H9 (cell line): ENCODE measurements at regions not wholly inside any gene's neighbourhood (a gene's known extent, or its start where the extent isn't known, plus 50 kb on each side); places are given as distances from the start of the nearest gene placed in this dataset.

ENCODE experiments used
- DNase-seq: peaks from one replicate; pipeline ENCODE4 v3.0.0-alpha.2; 2017
- H2AFZ ChIP-seq: one replicate; pipeline ENCODE4 v1.6.1; 2013; ENCODE audit warnings: mild to moderate bottlenecking, low read length, control low read depth, moderate library complexity
- H2AK5ac ChIP-seq: 2 replicates; pipeline ENCODE4 v1.6.1; 2013; ENCODE audit warnings: low read length, control low read depth, mixed read lengths; ENCODE audit not compliant: insufficient read length
- H2BK120ac ChIP-seq: one replicate; pipeline ENCODE4 v1.6.1; 2013; ENCODE audit warnings: low read depth, mild to moderate bottlenecking, low read length, control low read depth, inconsistent platforms; ENCODE audit not compliant: poor library complexity, severe bottlenecking
- H2BK12ac ChIP-seq: 2 replicates; pipeline ENCODE4 v1.6.1; 2013; ENCODE audit warnings: low read length, control low read depth, mixed read lengths, low read depth; ENCODE audit not compliant: insufficient read length
- H2BK15ac ChIP-seq: 2 replicates; pipeline ENCODE4 v1.6.1; 2013; ENCODE audit warnings: low read depth, low read length, control low read depth
- H2BK20ac ChIP-seq: one replicate; pipeline ENCODE4 v1.6.1; 2013; ENCODE audit warnings: low read depth, mild to moderate bottlenecking, low read length, control low read depth, inconsistent platforms; ENCODE audit not compliant: poor library complexity, severe bottlenecking
- H2BK5ac ChIP-seq: 2 replicates; pipeline ENCODE4 v1.6.1; 2013; ENCODE audit warnings: low read length, control low read depth, mixed read lengths; ENCODE audit not compliant: insufficient read length
- H3K14ac ChIP-seq: 2 replicates; pipeline ENCODE4 v1.6.1; 2013; ENCODE audit warnings: low read length, control low read depth; ENCODE audit not compliant: insufficient read depth
- H3K18ac ChIP-seq: 2 replicates; pipeline ENCODE4 v1.6.1; 2013; ENCODE audit warnings: low read depth, mild to moderate bottlenecking, mixed read lengths, low read length, control low read depth; ENCODE audit not compliant: insufficient read length
- H3K23ac ChIP-seq: 2 replicates; pipeline ENCODE4 v1.6.1; 2013; ENCODE audit warnings: low read length, control low read depth, mixed read lengths, low read depth; ENCODE audit not compliant: insufficient read length
- H3K23me2 ChIP-seq: 2 replicates; pipeline ENCODE4 v1.6.1; 2013; ENCODE audit warnings: low read depth, mild to moderate bottlenecking, mixed read lengths, low read length, control low read depth; ENCODE audit not compliant: insufficient read length, poor library complexity, severe bottlenecking
- H3K27ac ChIP-seq: 2 replicates; pipeline ENCODE4 v1.5.1; 2013; ENCODE audit warnings: low read length, control low read depth, mixed read lengths, low read depth; ENCODE audit not compliant: insufficient read length
- H3K27me3 ChIP-seq: 2 replicates; pipeline ENCODE4 v1.6.1; 2013; ENCODE audit warnings: low read length, control low read depth, inconsistent platforms; ENCODE audit not compliant: insufficient read depth
- H3K4ac ChIP-seq: 2 replicates; pipeline ENCODE4 v1.6.1; 2013; ENCODE audit warnings: low read depth, mild to moderate bottlenecking, control low read depth, inconsistent platforms, low read length, moderate library complexity
- H3K4me1 ChIP-seq: 2 replicates; pipeline ENCODE4 v1.6.1; 2013; ENCODE audit warnings: low read length, control low read depth, inconsistent platforms; ENCODE audit not compliant: insufficient read depth
- H3K4me2 ChIP-seq: 2 replicates; pipeline ENCODE4 v1.6.1; 2013; ENCODE audit warnings: low read length, control low read depth, mixed read lengths; ENCODE audit not compliant: insufficient read length, insufficient read depth
- H3K56ac ChIP-seq: 2 replicates; pipeline ENCODE4 v1.6.1; 2013; ENCODE audit warnings: low read depth, mild to moderate bottlenecking, mixed read lengths, low read length, control low read depth; ENCODE audit not compliant: insufficient read length
- H3K79me1 ChIP-seq: 2 replicates; pipeline ENCODE4 v1.6.1; 2013; ENCODE audit warnings: low read depth, mild to moderate bottlenecking, moderate library complexity, low read length, control low read depth, inconsistent platforms; ENCODE audit not compliant: insufficient read depth, poor library complexity, severe bottlenecking
- H3K79me2 ChIP-seq: 2 replicates; pipeline ENCODE4 v1.6.1; 2013; ENCODE audit warnings: low read length, control low read depth, inconsistent platforms; ENCODE audit not compliant: insufficient read depth
- H3K9ac ChIP-seq: 2 replicates; pipeline ENCODE4 v1.6.1; 2013; ENCODE audit warnings: low read length, control low read depth, mixed read lengths; ENCODE audit not compliant: insufficient read length; ENCODE audit errors: extremely low read depth
- H3K9me3 ChIP-seq: one replicate; pipeline ENCODE4 v1.6.1; 2013; ENCODE audit warnings: low read depth, low read length, inconsistent platforms; ENCODE audit not compliant: control insufficient read depth
- H3T11ph ChIP-seq: one replicate; pipeline ENCODE4 v1.6.1; 2013; ENCODE audit warnings: mild to moderate bottlenecking, low read length, control low read depth, inconsistent platforms
- H4K20me1 ChIP-seq: one replicate; pipeline ENCODE4 v1.6.1; 2013; ENCODE audit not compliant: control insufficient read depth, insufficient read length, insufficient read depth
- H4K5ac ChIP-seq: 2 replicates; pipeline ENCODE4 v1.6.1; 2013; ENCODE audit warnings: low read depth, mild to moderate bottlenecking, mixed read lengths, low read length, control low read depth; ENCODE audit not compliant: insufficient read length
- H4K8ac ChIP-seq: replicated peaks from 2 replicates; pipeline ENCODE4 v1.6.1; 2013; ENCODE audit warnings: low read length, control low read depth, mixed read lengths, low read depth; ENCODE audit not compliant: insufficient read length
- H4K91ac ChIP-seq: 2 replicates; pipeline ENCODE4 v1.6.1; 2013; ENCODE audit warnings: low read depth, mild to moderate bottlenecking, moderate library complexity, mixed read lengths, low read length, control low read depth; ENCODE audit not compliant: insufficient read length
- H3K27ac Mint-ChIP-seq, 3 experiments: 2 replicates in 2 of 3; 3 replicates in 1 of 3; pipeline ENCODE4 v1.8.0; 2020 to 2021; ENCODE audit warnings: mixed read lengths in 3 of 3, mild to moderate bottlenecking in 1 of 3, moderate library complexity in 1 of 3
- H3K27me3 Mint-ChIP-seq: 2 replicates; pipeline ENCODE4 v1.8.0; 2021; ENCODE audit warnings: low read depth, mild to moderate bottlenecking, moderate library complexity, mixed read lengths
- H3K36me3 Mint-ChIP-seq, 3 experiments: 2 replicates in 2 of 3; 3 replicates in 1 of 3; pipeline ENCODE4 v1.8.0; 2020 to 2021; ENCODE audit warnings: low read depth in 3 of 3, mixed read lengths in 3 of 3; ENCODE audit not compliant: insufficient read depth in 1 of 3
- H3K4me1 Mint-ChIP-seq, 2 experiments: 2 replicates each; pipeline ENCODE4 v1.8.0; 2020; ENCODE audit warnings: mixed read lengths in 2 of 2
- H3K4me3 Mint-ChIP-seq, 2 experiments: 2 replicates in 1 of 2; 3 replicates in 1 of 2; pipeline ENCODE4 v1.8.0; 2020 to 2021; ENCODE audit warnings: mild to moderate bottlenecking in 2 of 2, mixed read lengths in 2 of 2, moderate library complexity in 1 of 2
- H3K9me3 Mint-ChIP-seq, 2 experiments: 2 replicates in 1 of 2; 3 replicates in 1 of 2; pipeline ENCODE4 v1.8.0; 2020; ENCODE audit warnings: mild to moderate bottlenecking in 2 of 2, mixed read lengths in 2 of 2, moderate library complexity in 1 of 2
- WGBS: extraction: QIAGEN DNeasy Blood & Tissue Kit; methylation state at CpG from one replicate; pipeline ENCODE4 v1.1.7; 2013; ENCODE audit warnings: missing lambda C conversion rate, low lambda C conversion rate, mixed read lengths; ENCODE audit not compliant: insufficient read length; ENCODE audit errors: extremely low coverage; 5-methylcytosine and 5-hydroxymethylcytosine counted together
- TF ChIP-seq, protein P1 (sequence below): fragments of 200-600 bp; sonication (generic); conservative IDR thresholded peaks from 3 replicates; pipeline ENCODE4 v1.8.0; 2021; ENCODE audit warnings: antibody characterized with exemption, mild to moderate bottlenecking

DNA sequence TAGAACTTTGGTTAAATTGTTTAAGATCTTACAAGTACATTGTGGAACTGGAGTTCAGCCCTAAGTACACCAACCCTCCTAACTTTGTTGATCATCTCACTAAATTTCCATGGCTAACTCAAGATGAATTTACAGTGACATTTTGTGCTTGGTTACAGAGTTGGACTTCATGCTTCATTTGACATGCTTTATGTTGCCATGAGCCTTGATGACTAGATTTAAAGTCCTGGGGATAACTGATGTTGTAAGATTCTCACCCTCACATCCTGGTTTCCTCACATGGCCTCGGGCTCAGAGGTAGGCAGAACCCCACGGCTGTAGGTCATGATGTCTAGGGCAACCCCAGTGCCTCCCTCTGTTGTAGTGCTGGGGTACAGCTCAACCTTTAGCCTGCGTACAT is 397.2 kb upstream of the IGFBP3 start:
- H4K8ac ChIP-seq, result no peak overlapping the region
- H4K91ac ChIP-seq, result no peak overlapping the region
- no peak overlapping the region for H3K9ac ChIP-seq
- TF ChIP-seq, protein P1, sequence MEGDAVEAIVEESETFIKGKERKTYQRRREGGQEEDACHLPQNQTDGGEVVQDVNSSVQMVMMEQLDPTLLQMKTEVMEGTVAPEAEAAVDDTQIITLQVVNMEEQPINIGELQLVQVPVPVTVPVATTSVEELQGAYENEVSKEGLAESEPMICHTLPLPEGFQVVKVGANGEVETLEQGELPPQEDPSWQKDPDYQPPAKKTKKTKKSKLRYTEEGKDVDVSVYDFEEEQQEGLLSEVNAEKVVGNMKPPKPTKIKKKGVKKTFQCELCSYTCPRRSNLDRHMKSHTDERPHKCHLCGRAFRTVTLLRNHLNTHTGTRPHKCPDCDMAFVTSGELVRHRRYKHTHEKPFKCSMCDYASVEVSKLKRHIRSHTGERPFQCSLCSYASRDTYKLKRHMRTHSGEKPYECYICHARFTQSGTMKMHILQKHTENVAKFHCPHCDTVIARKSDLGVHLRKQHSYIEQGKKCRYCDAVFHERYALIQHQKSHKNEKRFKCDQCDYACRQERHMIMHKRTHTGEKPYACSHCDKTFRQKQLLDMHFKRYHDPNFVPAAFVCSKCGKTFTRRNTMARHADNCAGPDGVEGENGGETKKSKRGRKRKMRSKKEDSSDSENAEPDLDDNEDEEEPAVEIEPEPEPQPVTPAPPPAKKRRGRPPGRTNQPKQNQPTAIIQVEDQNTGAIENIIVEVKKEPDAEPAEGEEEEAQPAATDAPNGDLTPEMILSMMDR, result no peak
- H3K27me3 ChIP-seq, result no peaks in the 10 kb centered on the region
- H3K79me1 ChIP-seq, result no peaks in the 10 kb centered on the region
- H3K27me3 Mint-ChIP-seq, result no peaks in the 10 kb centered on the region; the same call in none of the 2 replicates
- H3T11ph ChIP-seq, result no peak overlapping the region
- no peak overlapping the region for H3K27ac ChIP-seq
- no peaks in the 10 kb centered on the region for H3K9me3 ChIP-seq
- H2BK5ac ChIP-seq, result no peak overlapping the region
- H2AK5ac ChIP-seq, result no peak overlapping the region
- no peak overlapping the region for H3K56ac ChIP-seq
- H2BK120ac ChIP-seq, result no peak overlapping the region
- H3K23me2 ChIP-seq, result no peaks in the 10 kb centered on the region
- H3K14ac ChIP-seq, result no peak overlapping the region
- no peak overlapping the region for H3K4ac ChIP-seq
- H3K79me2 ChIP-seq, result no peaks in the 10 kb centered on the region
- DNase-seq, result no peak
- H3K4me1 ChIP-seq, result no peaks in the 10 kb centered on the region
- H2BK15ac ChIP-seq, result no peak overlapping the region
- H4K20me1 ChIP-seq, result no peaks in the 10 kb centered on the region
- H3K4me3 Mint-ChIP-seq, result no peak overlapping the region
- no peaks in the 10 kb centered on the region for H3K36me3 Mint-ChIP-seq
- no peak overlapping the region for H2BK12ac ChIP-seq
- H3K18ac ChIP-seq, result no peak overlapping the region
- H4K5ac ChIP-seq, result no peak overlapping the region
- no peak overlapping the region for H3K27ac Mint-ChIP-seq
- no CpG with 5 or more reads among the region's 3 CpGs for WGBS
- H2AFZ ChIP-seq, result no peak overlapping the region
- no peak overlapping the region for H2BK20ac ChIP-seq
- H3K9me3 Mint-ChIP-seq, result no peaks in the 10 kb centered on the region; a peak in 1 of 5 replicates
- peaks cover 3 to 4% of the 10 kb centered on the region in 2 experiments; a peak in 3 of 4 replicates for H3K4me1 Mint-ChIP-seq
- H3K4me2 ChIP-seq, result no peak overlapping the region
- H3K23ac ChIP-seq, result no peak overlapping the region
